ENCODE measurements at regions not wholly inside any gene's neighbourhood (a gene's known extent, or its start where the extent isn't known, plus 50 kb on each side); places are given as distances from the start of the nearest gene placed in this dataset.

- no peak overlapping the region for H3K56ac ChIP-seq (replicated peaks; ENCODE audit: insufficient read length, low read depth, low read length)
- no peak overlapping the region for H3K4me3 ChIP-seq (ENCODE audit: extremely low read depth in 1 of 4, insufficient read depth in 2 of 4, low read depth in 3 of 4, low read length in 4 of 4)
- no peak overlapping the region for H2BK120ac ChIP-seq (replicated peaks; ENCODE audit: low read depth, low read length)
- no peak overlapping the region for H3K27ac ChIP-seq (ENCODE audit: low read depth, low read length)
- H3K9me3 ChIP-seq (ENCODE audit: insufficient read depth in 2 of 2, low read depth in 1 of 2, low read length in 1 of 2) = no peaks in the 10 kb centered on the region
- no peak overlapping the region for H2BK12ac ChIP-seq (ENCODE audit: low read depth, low read length)
- H3K18ac ChIP-seq (ENCODE audit: extremely low read depth, low read length) = no peak overlapping the region
- ChIA-PET POLR2A (ENCODE audit: partially characterized antibody) (no interaction called here), CTCF (ENCODE audit: partially characterized antibody) (interaction anchor here (0.5 to 1.4 kb wide), 4 partner anchors 42 to 567 kb away, joined by 3 to 8 read pairs (median 3); no protein-coding TSS in a partner anchor)
- no peak overlapping the region for H3K9ac ChIP-seq (replicated peaks in 1 of 4; ENCODE audit: extremely low read depth in 1 of 4, low read depth in 3 of 4, low read length in 3 of 4)
- H4K20me1 ChIP-seq (replicated peaks in 1 of 2; ENCODE audit: control insufficient read depth in 1 of 2, insufficient read depth in 2 of 2, low read length in 2 of 2) = no peaks in the 10 kb centered on the region
- no peaks in the 10 kb centered on the region for H3K36me3 ChIP-seq (ENCODE audit: control insufficient read depth in 2 of 4, insufficient read depth in 4 of 4, low read length in 3 of 4)
- H2AK5ac ChIP-seq (ENCODE audit: low read depth, low read length) = no peak overlapping the region
- H3K79me1 ChIP-seq (ENCODE audit: low read depth, low read length) = no peaks in the 10 kb centered on the region
- H2BK15ac ChIP-seq (ENCODE audit: low read length) = no peak overlapping the region
- no peak overlapping the region for H2BK20ac ChIP-seq (ENCODE audit: low read length)
- WGBS, 2 experiments (ENCODE audit: extremely low coverage in 1 of 2, insufficient coverage in 1 of 2, insufficient read length in 1 of 2, insufficient replicate concordance in 2 of 2, low coverage in 1 of 2, low lambda C conversion rate in 2 of 2, missing lambda C conversion rate in 1 of 2) = 97% methylated on average over 4 of the region's 4 CpGs; no CpG with 5 or more reads in 1 of the 2 experiments
- no peak for DNase-seq (ENCODE audit: low read depth in 1 of 2, low spot score in 2 of 2)
- no peak overlapping the region for H3K23ac ChIP-seq (ENCODE audit: insufficient read length)
- H3K23me2 ChIP-seq (ENCODE audit: low read depth, low read length) = no peaks in the 10 kb centered on the region
- no peaks in the 10 kb centered on the region for H3K27me3 ChIP-seq (replicated peaks in 1 of 4; ENCODE audit: control insufficient read depth in 3 of 4, extremely low read depth in 1 of 4, insufficient read depth in 3 of 4, low read length in 3 of 4)
- H3K79me2 ChIP-seq (ENCODE audit: control insufficient read depth in 1 of 2, insufficient read depth in 2 of 2, low read length in 2 of 2) = no peaks in the 10 kb centered on the region; a peak in 1 of 4 replicates
- H3K4ac ChIP-seq (replicated peaks; ENCODE audit: insufficient read length, low read depth, low read length) = no peak overlapping the region
- no peaks in the 10 kb centered on the region; a peak in 1 of 7 replicates for H3K4me1 ChIP-seq (replicated peaks in 1 of 4; ENCODE audit: control insufficient read depth in 3 of 4, insufficient read depth in 4 of 4, low read length in 3 of 4)
- no peak overlapping the region for H4K91ac ChIP-seq (replicated peaks; ENCODE audit: insufficient read length, low read length)
- H4K5ac ChIP-seq (ENCODE audit: insufficient read length, low read depth, low read length) = no peak overlapping the region
- H4K8ac ChIP-seq (ENCODE audit: extremely low read depth, insufficient read depth, low read length) = no peak overlapping the region
- H2BK5ac ChIP-seq (ENCODE audit: low read depth, low read length) = no peak overlapping the region
- FAIRE-seq = no peak
- H3K4me2 ChIP-seq (ENCODE audit: insufficient read depth in 1 of 2, low read depth in 2 of 2, low read length in 2 of 2) = no peak overlapping the region
- H2AFZ ChIP-seq (ENCODE audit: low read length) = no peak overlapping the region
- H3K14ac ChIP-seq (ENCODE audit: insufficient read length) = no peak overlapping the region
- TF ChIP-seq BCL11A (IDR thresholded peaks at IDR 0.05; ENCODE audit: low read depth in 2 of 2, low read length in 2 of 2) (no peak), ATF2 (IDR thresholded peaks at IDR 0.05; ENCODE audit: low read length) (no peak), BRCA1 (IDR thresholded peaks at IDR 0.05; ENCODE audit: low read depth, low read length) (no peak), NRF1 (IDR thresholded peaks at IDR 0.05; ENCODE audit: low read depth, low read length) (no peak), CHD1 (IDR thresholded peaks at IDR 0.05; ENCODE audit: low read depth, low read length) (no peak), RAD21 (IDR thresholded peaks at IDR 0.05 in 1 of 2, conservative IDR thresholded peaks at IDR 0.05 in 1 of 2; ENCODE audit: low read depth in 2 of 2, low read length in 2 of 2) (no peak), CTBP2 (IDR thresholded peaks at IDR 0.05; ENCODE audit: borderline replicate concordance, insufficient read depth, insufficient read length, low read length) (no peak), ATF3 (IDR thresholded peaks at IDR 0.05; ENCODE audit: insufficient read depth, low read depth, low read length) (no peak), KDM5A (IDR thresholded peaks at IDR 0.05; ENCODE audit: low read length) (no peak), FOSL1 (IDR thresholded peaks at IDR 0.05; ENCODE audit: insufficient read depth, low read depth, low read length) (no peak), CBX8 (IDR thresholded peaks at IDR 0.05; ENCODE audit: borderline replicate concordance, low read depth, low read length) (no peak), GABPA (IDR thresholded peaks at IDR 0.05; ENCODE audit: borderline replicate concordance, insufficient read depth, low read length) (no peak)
These were observed 160.5 kb downstream of the SH3BP4 start for GRCh38 chr2:235112365-235112764.
